Stomach (tissue), 8 donors: ENCODE measurements at regions not wholly inside any gene's neighbourhood (a gene's known extent, or its start where the extent isn't known, plus 50 kb on each side); places are given as distances from the start of the nearest gene placed in this dataset.
A peak's percentile ranks its signal among the peaks of the same experiment; 100 is the strongest.

ENCODE experiments used
- DNase-seq, 2 donors: peaks; one replicate each; pipeline versions ENCODE4 v3.0.0 to v3.0.0-alpha.2; 2013 to 2019
- H3K27ac ChIP-seq, 5 donors: fragments of 200-600 bp in 4 of 5; sonication (generic) in 4 of 5; one replicate each; pipeline ENCODE4 v1.5.1; 2013 to 2019; ENCODE audit warnings: mild to moderate bottlenecking in 1 of 5, moderate library complexity in 1 of 5
- H3K27me3 ChIP-seq, 3 donors: fragments of 200-600 bp; sonication (generic); one replicate each; pipeline ENCODE4 v1.5.1; 2017 to 2019; ENCODE audit warnings: mixed run types in 1 of 3
- H3K36me3 ChIP-seq, 4 donors: fragments of 200-600 bp; sonication (generic); 1 replicate in 3 of 4; 2 replicates in 1 of 4; pipeline ENCODE4 v1.5.1; 2016 to 2019
- H3K4me1 ChIP-seq, 4 donors: fragments of 200-600 bp; sonication (generic); one replicate each; pipeline ENCODE4 v1.5.1; 2016 to 2019
- H3K4me3 ChIP-seq, 4 donors: fragments of 200-600 bp; sonication (generic) in 3 of 4; one replicate each; pipeline ENCODE4 v1.5.1; 2016 to 2019; ENCODE audit warnings: mild to moderate bottlenecking in 1 of 4
- H3K9me3 ChIP-seq, 4 donors: fragments of 200-600 bp; sonication (generic); one replicate each; pipeline ENCODE4 v1.5.1; 2016 to 2019
- EP300 ChIP-seq: sonication (generic); formaldehyde crosslinking; IDR thresholded peaks from one replicate; pipeline ENCODE4 v1.6.1; 2017; ENCODE audit warnings: antibody characterized with exemption
- POLR2A ChIP-seq, 4 donors: fragments of 450-650 bp; IDR thresholded peaks; one replicate each; pipeline ENCODE4 v1.6.1; 2016; ENCODE audit warnings: antibody characterized with exemption in 4 of 4, control low read depth in 2 of 4, mild to moderate bottlenecking in 1 of 4, moderate library complexity in 1 of 4
- POLR2AphosphoS5 ChIP-seq, 3 donors: sonication (generic); formaldehyde crosslinking; IDR thresholded peaks; one replicate each; pipeline ENCODE4 v1.6.1; 2016; ENCODE audit warnings: antibody characterized with exemption in 3 of 3
- WGBS, 5 donors: extraction: QIAGEN DNeasy Blood & Tissue Kit in 3 of 5; methylation state at CpG; one replicate each; pipeline versions ENCODE4 v1.1.5 to v1.1.7; 2013 to 2018; 5-methylcytosine and 5-hydroxymethylcytosine counted together
- intact Hi-C: fragments of 100-400 bp; cut with DNase I; formaldehyde crosslinking; loops from one replicate; pipeline ENCODE4 v1.15.1; 2023; ENCODE audit warnings: low total_unique reads
- TF ChIP-seq, protein P1 (sequence below), 7 experiments: fragments of 450-650 bp in 4 of 7; fragments of 200-600 bp in 3 of 7; sonication (generic) in 3 of 7; IDR thresholded peaks; one replicate each; pipeline ENCODE4 v1.5.1; 2016 to 2019; ENCODE audit warnings: antibody characterized with exemption in 7 of 7, control low read depth in 2 of 7, mild to moderate bottlenecking in 1 of 7
- donor health status: healthy with polysubstance abuse.
- donor health status: Bipolar disorder and iron deficiency.
- donor health status: healthy.

DNA sequence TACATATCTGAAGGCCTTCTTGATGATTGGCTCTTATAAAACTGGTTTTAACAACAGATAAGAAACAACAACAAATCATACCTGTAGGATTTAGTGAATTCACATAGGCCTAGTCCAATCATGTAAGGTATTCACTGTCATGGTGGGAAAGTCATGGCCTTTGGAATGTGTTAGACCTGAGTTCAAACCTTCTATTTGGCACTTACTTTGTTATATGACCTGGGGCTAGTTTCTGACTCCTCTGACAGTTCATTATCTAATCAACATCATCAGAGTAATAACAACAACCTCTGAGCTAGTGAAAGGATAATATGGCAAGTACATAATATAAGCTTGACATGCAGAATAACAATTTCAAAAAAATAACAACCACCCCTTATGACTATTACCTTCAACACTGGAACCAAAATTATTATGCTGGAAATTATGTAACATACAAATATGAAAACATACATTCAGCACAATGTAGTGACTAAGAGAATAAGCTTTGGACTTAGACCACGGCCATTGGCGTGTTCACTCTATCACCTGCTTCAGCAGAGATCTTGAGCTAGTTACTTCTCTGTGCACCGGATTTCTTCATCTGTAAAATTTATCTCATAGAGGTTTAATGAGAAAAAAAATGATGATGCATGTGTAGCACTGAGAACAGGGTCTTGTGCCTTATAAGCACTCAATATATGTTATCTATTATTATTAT, 597.6 kb downstream of the LMO4 start:
- no peak overlapping the region for H3K4me3 ChIP-seq
- TF ChIP-seq POLR2A (IDR thresholded peaks at IDR 0.05) (no peak), POLR2AphosphoS5 (IDR thresholded peaks at IDR 0.05) (no peak), EP300 (no peak)
- TF ChIP-seq, protein P1, sequence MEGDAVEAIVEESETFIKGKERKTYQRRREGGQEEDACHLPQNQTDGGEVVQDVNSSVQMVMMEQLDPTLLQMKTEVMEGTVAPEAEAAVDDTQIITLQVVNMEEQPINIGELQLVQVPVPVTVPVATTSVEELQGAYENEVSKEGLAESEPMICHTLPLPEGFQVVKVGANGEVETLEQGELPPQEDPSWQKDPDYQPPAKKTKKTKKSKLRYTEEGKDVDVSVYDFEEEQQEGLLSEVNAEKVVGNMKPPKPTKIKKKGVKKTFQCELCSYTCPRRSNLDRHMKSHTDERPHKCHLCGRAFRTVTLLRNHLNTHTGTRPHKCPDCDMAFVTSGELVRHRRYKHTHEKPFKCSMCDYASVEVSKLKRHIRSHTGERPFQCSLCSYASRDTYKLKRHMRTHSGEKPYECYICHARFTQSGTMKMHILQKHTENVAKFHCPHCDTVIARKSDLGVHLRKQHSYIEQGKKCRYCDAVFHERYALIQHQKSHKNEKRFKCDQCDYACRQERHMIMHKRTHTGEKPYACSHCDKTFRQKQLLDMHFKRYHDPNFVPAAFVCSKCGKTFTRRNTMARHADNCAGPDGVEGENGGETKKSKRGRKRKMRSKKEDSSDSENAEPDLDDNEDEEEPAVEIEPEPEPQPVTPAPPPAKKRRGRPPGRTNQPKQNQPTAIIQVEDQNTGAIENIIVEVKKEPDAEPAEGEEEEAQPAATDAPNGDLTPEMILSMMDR (IDR thresholded peaks at IDR 0.05) = no peak
- H3K27me3 ChIP-seq = no peaks in the 10 kb centered on the region
- intact Hi-C loops = no loop called here
- 89 to 99% (median 97%) methylated on average over 3 of the region's 3 CpGs for WGBS, 5 donors
- no peak for DNase-seq
- H3K4me1 ChIP-seq = no peaks in the 10 kb centered on the region
- H3K9me3 ChIP-seq = peaks cover 0 to 6% (median 2%) of the 10 kb centered on the region in 4 donors
- no peaks in the 10 kb centered on the region for H3K36me3 ChIP-seq
- H3K27ac ChIP-seq = no peak overlapping the region

DNA sequence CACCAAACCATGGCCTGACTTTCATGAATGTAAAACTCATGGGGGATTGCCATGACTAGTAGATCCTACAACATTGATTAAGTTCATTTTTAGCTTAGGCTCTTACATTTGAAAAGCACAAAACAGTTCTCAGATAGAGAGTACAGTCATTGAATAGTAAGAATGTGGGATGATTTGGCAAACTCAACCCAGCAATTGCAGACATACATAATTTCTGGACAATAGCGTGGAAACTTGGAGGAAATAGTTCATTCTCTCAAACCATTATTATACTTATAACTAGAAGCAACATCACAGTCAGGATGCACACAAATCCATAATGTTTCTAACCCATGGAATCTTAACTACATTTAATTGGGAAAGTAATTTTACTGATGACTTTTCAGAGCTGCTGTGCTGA, 598.2 kb downstream of the LMO4 start:
- intact Hi-C loops = no loop called here
- no peak for TF ChIP-seq POLR2AphosphoS5 (IDR thresholded peaks at IDR 0.05)
- TF ChIP-seq, protein P1 (IDR thresholded peaks at IDR 0.05) = no peak
- no peak for TF ChIP-seq POLR2A (IDR thresholded peaks at IDR 0.05)
- no peak for TF ChIP-seq EP300
- DNase-seq = peak in 1 of 2 donors; percentile 35
- 90 to 100% (median 94%) methylated on average over 1 of the region's 1 CpG for WGBS, 5 donors
- no peaks in the 10 kb centered on the region for H3K36me3 ChIP-seq
- H3K4me1 ChIP-seq = no peaks in the 10 kb centered on the region
- H3K4me3 ChIP-seq = no peak overlapping the region
- no peak overlapping the region for H3K27ac ChIP-seq
- no peaks in the 10 kb centered on the region for H3K27me3 ChIP-seq
- H3K9me3 ChIP-seq = peaks cover 0 to 10% (median 2%) of the 10 kb centered on the region in 4 donors

DNA sequence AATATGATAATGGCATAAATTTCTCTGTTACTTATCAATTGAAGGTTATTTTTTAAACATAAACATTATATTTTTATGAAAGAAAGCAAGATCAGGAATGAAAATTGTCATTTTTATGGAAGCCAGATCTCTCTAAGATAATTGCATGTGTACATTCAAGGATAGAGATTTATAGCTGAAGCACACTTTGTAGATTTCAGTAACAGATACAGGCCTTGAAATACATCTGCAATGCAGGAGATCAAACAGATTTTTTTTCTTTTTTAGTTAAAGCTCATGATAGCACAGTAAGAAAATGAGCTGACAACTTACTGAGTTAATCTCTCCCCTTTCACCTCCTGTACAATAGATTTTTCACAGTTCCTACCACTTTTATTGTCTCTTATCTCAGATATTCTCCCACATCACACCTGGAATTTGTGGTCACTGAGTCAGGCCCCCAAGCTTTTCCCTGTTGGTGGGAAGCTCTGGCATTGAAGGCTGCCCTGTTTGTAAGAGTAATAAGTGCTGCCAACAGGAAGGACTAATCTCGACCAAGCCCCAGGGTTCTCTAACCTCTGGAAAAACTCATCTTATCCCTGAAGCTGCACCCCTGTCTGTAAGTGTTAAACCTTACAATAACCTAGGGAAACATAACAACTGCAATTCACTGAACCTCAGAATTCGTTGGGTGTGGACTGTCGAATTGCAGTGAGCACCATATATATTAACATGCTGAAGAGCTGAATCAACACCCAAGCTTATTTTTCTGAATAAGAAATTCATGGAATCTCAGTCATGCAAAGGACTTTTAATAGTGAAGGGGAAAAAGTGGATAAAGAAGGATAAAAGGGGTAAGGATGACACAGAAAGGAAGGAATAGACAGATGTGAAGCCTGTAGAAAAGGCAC, 599.0 kb downstream of the LMO4 start:
- TF ChIP-seq EP300 (no peak), POLR2AphosphoS5 (IDR thresholded peaks at IDR 0.05) (no peak), POLR2A (IDR thresholded peaks at IDR 0.05) (no peak)
- TF ChIP-seq, protein P1 (IDR thresholded peaks at IDR 0.05) = no peak

DNA sequence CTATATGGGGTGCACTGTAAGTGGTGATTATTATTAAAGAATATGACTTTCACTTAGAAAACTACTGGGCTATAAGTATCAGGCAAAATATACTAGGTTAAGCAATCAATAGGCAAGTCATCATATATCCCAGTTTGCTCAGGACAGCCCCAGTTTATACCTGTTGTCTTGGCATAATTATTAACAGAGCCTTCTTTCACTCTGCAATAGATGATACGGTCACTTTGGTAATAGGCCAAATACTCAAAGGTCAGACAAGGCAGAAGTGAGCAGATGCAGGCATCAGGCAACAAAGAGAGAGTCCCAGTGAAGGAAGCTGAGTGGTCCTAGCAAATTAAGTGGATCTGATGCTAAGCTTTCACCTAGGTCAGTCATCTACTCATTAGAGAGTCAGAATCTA, 599.9 kb downstream of the LMO4 start:
- no peak overlapping the region for H3K27ac ChIP-seq
- 27 to 58% (median 38%) methylated on average over 1 of the region's 1 CpG for WGBS, 5 donors

More for the DNA sequence above, 599.0 kb downstream of the LMO4 start:
- no peak overlapping the region for H3K4me3 ChIP-seq
- no peaks in the 10 kb centered on the region for H3K36me3 ChIP-seq
- H3K27me3 ChIP-seq = no peaks in the 10 kb centered on the region
- 43 to 79% (median 58%) methylated on average over 3 of the region's 3 CpGs for WGBS, 5 donors
- no peaks in the 10 kb centered on the region for H3K4me1 ChIP-seq
- no peak overlapping the region for H3K27ac ChIP-seq
- H3K9me3 ChIP-seq = peaks cover 0 to 10% (median 2%) of the 10 kb centered on the region in 4 donors
- intact Hi-C loops = no loop called here
- DNase-seq = no peak

More for the DNA sequence above, 599.9 kb downstream of the LMO4 start:
- no peak overlapping the region for H3K4me3 ChIP-seq
- H3K4me1 ChIP-seq = no peaks in the 10 kb centered on the region
- DNase-seq = no peak
- H3K36me3 ChIP-seq = no peaks in the 10 kb centered on the region
- H3K9me3 ChIP-seq = peaks cover 0 to 10% (median 2%) of the 10 kb centered on the region in 4 donors
- H3K27me3 ChIP-seq = no peaks in the 10 kb centered on the region
- intact Hi-C loops = no loop called here
- TF ChIP-seq POLR2A (IDR thresholded peaks at IDR 0.05) = no peak
